ENCODE measurements at regions not wholly inside any gene's neighbourhood (a gene's known extent, or its start where the extent isn't known, plus 50 kb on each side); places are given as distances from the start of the nearest gene placed in this dataset.

- TF ChIP-seq CTCF (IDR thresholded peaks at IDR 0.05), result no peak
- TF ChIP-seq POLR2A (IDR thresholded peaks at IDR 0.05), result no peak
- no peak for TF ChIP-seq POLR2AphosphoS5 (IDR thresholded peaks at IDR 0.05)
Measured at GRCh38 chr1:90273241-90273774, 278.4 kb downstream of the ZNF326 start.

Data from breast epithelium (tissue), 3 donors.